Duodenal mucosa (tissue), 2 donors: ENCODE measurements at regions not wholly inside any gene's neighbourhood (a gene's known extent, or its start where the extent isn't known, plus 50 kb on each side); places are given as distances from the start of the nearest gene placed in this dataset.

Experiments
- H3K27ac ChIP-seq: one replicate; pipeline ENCODE4 v1.7.0; 2013; ENCODE audit warnings: low read depth, low read length
- H3K27me3 ChIP-seq, 2 donors: one replicate each; pipeline ENCODE4 v1.7.0; 2013; ENCODE audit warnings: low read length in 2 of 2, control low read depth in 1 of 2; ENCODE audit not compliant: insufficient read depth in 2 of 2, control insufficient read depth in 1 of 2
- H3K36me3 ChIP-seq, 2 donors: one replicate each; pipeline ENCODE4 v1.7.0; 2013; ENCODE audit warnings: low read length in 2 of 2, control low read depth in 1 of 2; ENCODE audit not compliant: insufficient read depth in 2 of 2, control insufficient read depth in 1 of 2
- H3K4me1 ChIP-seq, 2 donors: one replicate each; pipeline ENCODE4 v1.7.0; 2013; ENCODE audit warnings: low read length in 2 of 2, control low read depth in 1 of 2; ENCODE audit not compliant: insufficient read depth in 2 of 2, control insufficient read depth in 1 of 2
- H3K4me3 ChIP-seq, 2 donors: one replicate each; pipeline ENCODE4 v1.7.0; 2013; ENCODE audit warnings: low read length in 2 of 2, low read depth in 1 of 2
- H3K9ac ChIP-seq, 2 donors: one replicate each; pipeline ENCODE4 v1.7.0; 2013; ENCODE audit warnings: low read length in 2 of 2, low read depth in 1 of 2
- H3K9me3 ChIP-seq, 2 donors: one replicate each; pipeline ENCODE4 v1.7.0; 2013; ENCODE audit warnings: low read length in 2 of 2, control low read depth in 1 of 2; ENCODE audit not compliant: control insufficient read depth in 1 of 2

DNA sequence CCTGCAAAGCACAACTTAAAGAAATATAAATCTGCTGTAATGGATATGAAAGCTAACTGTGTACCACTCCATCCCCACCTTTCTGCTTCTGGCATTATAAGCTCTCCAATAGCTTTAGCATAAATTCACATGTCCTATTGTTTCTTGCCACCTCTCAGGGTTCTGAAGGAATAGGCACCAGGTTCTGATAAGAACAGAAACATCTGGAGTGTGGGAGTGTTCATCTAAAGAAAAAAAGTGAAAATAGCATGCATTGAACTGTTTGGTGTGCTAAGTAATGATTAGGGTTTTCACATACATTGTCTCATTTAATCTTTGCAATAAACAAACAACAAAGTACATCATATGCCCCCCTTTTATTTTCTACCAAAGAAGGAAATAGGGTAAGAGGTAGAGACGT lies 72.3 kb downstream of the FAM76B start:
- H3K36me3 ChIP-seq, result no peaks in the 10 kb centered on the region
- H3K4me3 ChIP-seq, result no peak overlapping the region
- H3K4me1 ChIP-seq, result no peaks in the 10 kb centered on the region
- H3K9me3 ChIP-seq, result no peaks in the 10 kb centered on the region
- no peaks in the 10 kb centered on the region for H3K27me3 ChIP-seq
- no peak overlapping the region for H3K9ac ChIP-seq
- H3K27ac ChIP-seq, result no peak overlapping the region

DNA sequence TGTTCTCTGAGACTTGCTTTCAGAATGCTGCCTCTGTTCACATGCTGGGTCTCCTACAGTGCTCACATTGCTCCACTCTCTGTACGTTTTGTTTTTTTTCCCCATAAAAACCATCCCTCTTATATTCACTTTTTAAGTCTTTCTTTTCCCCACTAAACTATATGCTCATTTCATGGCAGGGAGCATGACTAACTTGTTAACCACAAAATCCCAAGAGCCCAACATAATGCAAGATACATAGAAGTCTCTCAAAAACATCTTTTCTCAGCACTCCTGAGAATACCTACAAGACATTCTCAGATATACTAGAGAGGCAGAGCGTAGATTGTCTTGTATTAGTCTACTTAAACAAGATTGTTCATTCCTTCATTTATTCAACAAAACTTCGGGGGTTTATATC lies 73.3 kb downstream of the FAM76B start:
- Histone ChIP-seq H3K9ac (no peak overlapping the region), H3K4me1 (no peaks in the 10 kb centered on the region), H3K27me3 (no peaks in the 10 kb centered on the region), H3K9me3 (no peaks in the 10 kb centered on the region), H3K36me3 (no peaks in the 10 kb centered on the region), H3K4me3 (no peak overlapping the region), H3K27ac (no peak overlapping the region)

DNA sequence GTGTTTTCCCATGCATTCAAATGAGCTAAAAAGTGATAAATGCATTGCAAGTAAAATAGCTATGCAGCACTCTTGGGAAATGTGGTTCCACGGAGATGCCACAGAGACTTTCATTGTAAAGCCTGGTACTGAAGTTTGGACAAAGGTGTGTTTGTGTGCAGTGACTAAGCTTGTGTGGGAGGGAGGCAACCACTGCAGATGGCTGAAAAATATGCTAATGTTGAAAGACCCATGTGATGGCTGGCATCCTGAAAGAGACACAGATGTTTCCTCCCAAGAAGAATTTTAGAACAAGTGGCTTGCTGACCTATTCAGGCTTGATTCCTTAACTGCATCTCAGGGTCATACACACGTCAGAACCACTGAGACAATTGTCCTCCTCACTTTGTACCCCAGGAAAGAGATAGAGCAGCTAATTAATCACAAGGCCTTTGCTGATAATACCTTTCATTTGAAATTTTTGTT lies 73.8 kb downstream of the FAM76B start:
- H3K9me3 ChIP-seq, result no peaks in the 10 kb centered on the region
- H3K27me3 ChIP-seq, result no peaks in the 10 kb centered on the region
- H3K27ac ChIP-seq, result no peak overlapping the region
- no peaks in the 10 kb centered on the region for H3K36me3 ChIP-seq
- no peaks in the 10 kb centered on the region for H3K4me1 ChIP-seq
- no peak overlapping the region for H3K4me3 ChIP-seq
- no peak overlapping the region for H3K9ac ChIP-seq

DNA sequence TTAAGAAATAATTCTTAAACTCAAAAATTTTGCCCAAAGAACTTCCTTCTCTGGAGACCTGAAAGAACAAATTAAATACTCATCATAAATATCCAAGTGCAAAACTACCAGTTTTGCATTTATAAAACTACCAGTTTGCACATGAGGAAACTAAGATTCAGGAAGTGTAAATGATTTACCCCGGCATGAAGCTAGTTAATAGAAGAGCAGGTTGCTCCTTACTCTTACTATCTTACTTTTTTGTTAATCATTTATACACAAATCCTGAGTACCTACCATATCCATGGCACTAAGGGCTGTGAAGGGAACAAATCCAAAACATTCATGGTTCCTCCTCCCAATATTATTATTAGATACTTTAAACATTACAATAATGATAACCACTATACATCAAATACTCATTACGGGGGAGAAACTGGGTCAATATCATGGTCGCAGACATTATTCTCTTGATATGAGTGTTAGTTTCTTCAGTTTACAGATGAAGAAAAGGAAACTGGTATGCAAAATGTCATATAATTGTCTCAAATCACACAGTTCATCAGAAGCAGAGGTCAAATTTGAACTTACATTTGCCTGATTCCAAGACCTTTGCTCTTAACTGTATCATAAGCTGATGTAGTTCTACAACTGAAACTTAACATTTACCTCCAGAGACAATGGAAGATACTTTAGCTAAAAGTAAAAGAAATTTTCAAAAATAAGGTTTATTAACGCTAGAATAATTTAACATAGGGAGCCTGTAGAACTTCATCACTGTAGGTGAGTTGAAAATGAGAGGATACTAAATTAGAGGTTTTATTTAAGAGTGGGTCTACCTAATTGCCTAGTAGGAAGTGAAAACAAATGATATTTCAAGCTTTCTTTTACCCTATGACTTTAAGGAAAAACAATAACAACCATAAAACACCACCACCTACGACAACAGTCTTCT lies 74.5 kb downstream of the FAM76B start:
- Histone ChIP-seq H3K4me3 (no peak overlapping the region), H3K27ac (no peak overlapping the region), H3K4me1 (no peaks in the 10 kb centered on the region), H3K27me3 (no peaks in the 10 kb centered on the region), H3K36me3 (no peaks in the 10 kb centered on the region), H3K9ac (no peak overlapping the region), H3K9me3 (no peaks in the 10 kb centered on the region)

DNA sequence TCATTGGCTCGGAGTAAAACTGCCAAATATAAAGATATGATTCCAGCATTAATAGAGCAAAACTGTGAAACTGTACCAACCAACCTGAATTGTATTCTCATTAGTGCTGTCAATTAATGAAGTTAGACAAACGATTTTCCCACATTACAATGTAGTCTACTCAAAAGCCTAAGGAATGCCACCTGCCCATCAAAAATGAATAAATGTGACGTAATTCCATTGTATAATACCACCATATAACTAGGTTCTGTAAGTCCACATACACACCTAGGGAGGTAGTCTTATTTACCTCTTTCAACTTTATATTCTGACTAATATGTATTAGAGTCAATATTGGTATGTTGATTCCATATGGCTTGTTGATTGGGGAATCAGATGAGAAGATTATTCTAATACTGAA lies 76.2 kb downstream of the FAM76B start:
- H3K36me3 ChIP-seq, result no peaks in the 10 kb centered on the region
- no peaks in the 10 kb centered on the region for H3K27me3 ChIP-seq
- H3K4me3 ChIP-seq, result no peak overlapping the region
- H3K4me1 ChIP-seq, result no peaks in the 10 kb centered on the region
- no peak overlapping the region for H3K9ac ChIP-seq
- no peaks in the 10 kb centered on the region for H3K9me3 ChIP-seq
- no peak overlapping the region for H3K27ac ChIP-seq

DNA sequence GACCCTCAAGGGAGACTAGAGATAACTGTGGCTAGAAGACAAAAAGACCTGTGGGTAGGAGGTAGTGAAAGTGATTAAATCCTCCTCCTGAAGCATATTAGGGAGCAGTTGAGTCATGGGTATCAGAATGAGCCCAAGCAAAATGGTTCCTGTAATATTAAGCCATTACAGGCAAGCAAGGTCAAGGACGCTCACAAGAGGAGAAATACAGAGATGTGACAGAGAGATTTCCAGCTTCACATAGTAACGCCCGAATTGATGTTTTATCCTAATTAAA lies 77.7 kb downstream of the FAM76B start:
- Histone ChIP-seq H3K27ac (no peak overlapping the region), H3K36me3 (no peaks in the 10 kb centered on the region), H3K4me1 (no peaks in the 10 kb centered on the region), H3K4me3 (no peak overlapping the region), H3K9me3 (no peaks in the 10 kb centered on the region), H3K9ac (no peak overlapping the region), H3K27me3 (no peaks in the 10 kb centered on the region)

DNA sequence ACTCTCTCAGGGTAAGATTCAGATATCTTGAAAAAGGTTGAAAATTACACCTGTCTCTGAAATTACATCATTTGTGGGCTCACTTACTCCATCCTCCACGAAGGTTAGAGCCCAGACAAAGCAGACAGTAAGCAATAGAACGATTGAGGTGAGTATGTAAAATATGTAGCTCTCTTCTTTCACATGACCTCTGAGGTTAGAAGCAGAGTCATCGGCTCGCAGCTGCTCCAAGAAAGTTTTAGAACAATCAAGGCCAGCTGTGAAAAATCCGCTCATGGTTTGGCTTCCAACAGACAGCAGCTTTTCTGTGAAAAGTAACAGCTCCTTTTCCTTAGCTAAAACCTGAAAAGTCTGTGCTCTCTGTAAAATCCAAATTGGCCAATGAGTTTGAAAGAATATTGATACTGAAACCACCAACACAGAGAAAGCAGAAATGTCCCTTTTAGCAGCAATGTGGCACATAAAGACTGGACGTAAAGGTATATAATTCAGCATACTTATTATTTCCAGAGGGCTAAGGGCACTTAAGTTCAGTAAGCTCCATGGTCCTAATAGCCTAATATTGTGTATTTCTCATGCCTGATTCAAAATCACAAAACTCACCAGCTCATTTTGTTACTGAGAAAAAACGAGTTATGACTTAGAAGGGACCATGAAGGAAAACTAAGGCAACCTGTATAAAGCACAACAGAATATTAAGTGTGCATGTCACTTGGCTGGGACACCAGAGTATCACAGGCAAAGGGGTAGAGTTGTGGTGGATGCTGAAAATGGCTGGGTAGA lies 78.2 kb downstream of the FAM76B start:
- Histone ChIP-seq H3K27me3 (no peaks in the 10 kb centered on the region), H3K9me3 (no peaks in the 10 kb centered on the region), H3K36me3 (no peaks in the 10 kb centered on the region), H3K9ac (no peak overlapping the region), H3K27ac (no peak overlapping the region), H3K4me1 (no peaks in the 10 kb centered on the region), H3K4me3 (no peak overlapping the region)

DNA sequence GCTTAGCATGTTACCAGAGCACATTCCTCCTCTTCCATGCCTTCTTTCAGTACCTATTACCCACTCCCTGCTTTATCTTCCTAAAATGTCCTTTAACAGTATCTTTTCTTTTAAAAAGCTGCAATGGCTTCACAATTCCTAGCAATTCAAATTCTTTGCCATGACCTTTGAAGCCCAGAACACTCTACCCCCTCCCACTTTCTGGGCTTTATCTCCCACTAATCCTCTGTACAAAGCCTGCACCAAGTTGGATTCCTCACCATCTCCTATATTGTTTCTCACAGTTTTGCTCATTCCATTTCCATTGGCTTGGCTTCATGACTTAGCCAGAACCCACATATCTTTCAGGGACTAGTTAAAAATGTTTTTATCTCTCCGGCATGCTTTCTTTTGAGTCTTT lies 80.9 kb downstream of the FAM76B start:
- no peak overlapping the region for H3K27ac ChIP-seq
- no peaks in the 10 kb centered on the region for H3K36me3 ChIP-seq
- no peak overlapping the region for H3K9ac ChIP-seq
- H3K9me3 ChIP-seq, result no peaks in the 10 kb centered on the region
- H3K4me3 ChIP-seq, result no peak overlapping the region
- peaks cover 4 to 7% of the 10 kb centered on the region in 2 donors for H3K4me1 ChIP-seq
- H3K27me3 ChIP-seq, result no peaks in the 10 kb centered on the region

DNA sequence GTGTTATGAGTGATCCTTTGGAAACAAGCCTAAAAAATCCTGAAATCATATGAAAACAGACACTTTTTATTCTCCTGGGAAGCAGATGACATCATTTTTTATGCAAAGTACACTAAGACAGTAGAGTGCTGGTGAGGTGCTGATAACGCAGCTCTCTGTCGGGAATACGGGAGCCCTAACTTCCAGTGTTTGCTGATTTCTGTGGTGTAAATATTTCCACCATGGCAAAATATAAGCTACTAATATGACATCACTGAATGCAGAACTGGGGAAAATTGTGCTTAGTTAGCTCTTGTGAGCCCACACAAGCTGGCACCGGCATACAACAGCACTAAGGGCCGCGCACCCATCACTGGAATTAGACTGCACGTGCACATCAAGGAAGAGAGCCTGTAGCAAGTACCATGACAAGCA lies 82.6 kb downstream of the FAM76B start:
- Histone ChIP-seq H3K36me3 (no peaks in the 10 kb centered on the region), H3K9ac (no peak overlapping the region), H3K27ac (no peak overlapping the region), H3K4me3 (no peak overlapping the region), H3K27me3 (no peaks in the 10 kb centered on the region), H3K4me1 (peaks cover 4 to 7% of the 10 kb centered on the region in 2 donors), H3K9me3 (no peaks in the 10 kb centered on the region)

DNA sequence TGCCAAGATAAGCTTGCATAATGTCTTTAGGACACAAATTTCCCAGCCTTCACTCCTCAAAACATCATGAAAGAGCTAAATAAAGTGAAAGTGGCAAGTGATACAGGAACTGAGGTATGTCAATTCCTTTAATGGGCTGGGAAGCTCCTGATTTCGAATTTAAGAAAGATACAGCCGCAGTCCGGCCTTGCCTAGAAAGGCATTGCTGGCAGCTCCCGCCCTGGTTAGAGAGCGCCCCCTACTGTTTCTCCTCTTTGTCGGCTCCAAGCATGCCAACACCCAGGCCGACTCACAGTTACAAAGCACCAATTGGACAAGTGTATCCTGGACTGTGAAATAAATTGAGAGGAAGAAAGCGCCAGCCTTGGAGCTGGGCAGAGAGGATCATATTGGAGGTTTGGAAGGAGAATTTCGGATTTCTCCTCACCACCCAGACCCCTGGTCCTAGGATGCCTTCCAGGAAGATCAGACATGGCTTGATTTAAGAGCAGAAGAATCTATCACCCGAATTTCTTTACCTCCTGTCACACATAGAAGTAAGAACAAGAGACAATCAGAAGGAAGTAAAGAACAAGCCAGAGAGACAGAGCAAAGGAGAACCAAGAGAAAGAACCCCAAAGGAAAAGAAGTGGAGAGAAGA lies 84.0 kb downstream of the FAM76B start:
- Histone ChIP-seq H3K27me3 (no peaks in the 10 kb centered on the region), H3K9ac (no peak overlapping the region), H3K4me3 (no peak overlapping the region), H3K36me3 (no peaks in the 10 kb centered on the region), H3K9me3 (no peaks in the 10 kb centered on the region), H3K27ac (no peak overlapping the region), H3K4me1 (peaks cover 4 to 7% of the 10 kb centered on the region in 2 donors)
